HEK293 (cell line): ENCODE measurements at regions not wholly inside any gene's neighbourhood (a gene's known extent, or its start where the extent isn't known, plus 50 kb on each side); places are given as distances from the start of the nearest gene placed in this dataset.

Experiments
- CTCF ChIA-PET: fragments of 350-600 bp; formaldehyde crosslinking; extraction: SDS; loops from one replicate; lab custom pipeline; 2021; ENCODE audit warnings: antibody characterized with exemption; lab: Yijun Ruan, JAX
- POLR2A ChIA-PET: fragments of 300-600 bp; formaldehyde crosslinking; extraction: SDS; loops from one replicate; lab custom pipeline; 2020; ENCODE audit warnings: antibody characterized with exemption, inconsistent platforms; lab: Yijun Ruan, JAX
- H3K27ac ChIP-seq: fragments of 200-500 bp; sonication (Bioruptor generic); 2 replicates; pipeline ENCODE4 v1.5.1; 2014; ENCODE audit warnings: low read depth, low read length, control low read depth, inconsistent platforms; ENCODE audit errors: extremely low read depth
- H3K36me3 ChIP-seq, 2 experiments: fragments of 200-500 bp in 1 of 2; sonication (Bioruptor generic) in 1 of 2; 1 replicate in 1 of 2; 2 replicates in 1 of 2; pipeline ENCODE4 v1.5.1; 2014 to 2017; ENCODE audit warnings: inconsistent platforms in 2 of 2, low read length in 2 of 2; ENCODE audit not compliant: control insufficient read depth in 2 of 2, insufficient read depth in 1 of 2
- H3K4me1 ChIP-seq: fragments of 200-500 bp; sonication (Bioruptor generic); 2 replicates; pipeline ENCODE4 v1.5.1; 2014; ENCODE audit warnings: mild to moderate bottlenecking, low read length, inconsistent platforms; ENCODE audit not compliant: control insufficient read depth, insufficient read depth
- H3K4me3 ChIP-seq: 2 replicates; pipeline ENCODE4 v1.5.1; 2011; ENCODE audit warnings: low read depth, mild to moderate bottlenecking, control low read depth, low read length, moderate library complexity
- H3K9me3 ChIP-seq: fragments of 200-500 bp; sonication (Bioruptor generic); 2 replicates; pipeline ENCODE4 v1.5.1; 2014; ENCODE audit warnings: low read depth, low read length, inconsistent platforms; ENCODE audit not compliant: control insufficient read depth, insufficient read depth
- GLIS1 ChIP-seq: fragments of 450-650 bp; formaldehyde crosslinking; IDR thresholded peaks from 2 replicates; pipeline ENCODE4 v1.5.1; 2016; ENCODE audit warnings: missing biosample characterization, missing genetic modification characterization
- HIC1 ChIP-seq: fragments of 450-650 bp; formaldehyde crosslinking; IDR thresholded peaks from 2 replicates; pipeline ENCODE4 v1.5.1; 2016; ENCODE audit warnings: missing biosample characterization, missing genetic modification characterization
- INSM2 ChIP-seq: fragments of 450-650 bp; formaldehyde crosslinking; IDR thresholded peaks from 2 replicates; pipeline ENCODE4 v1.5.1; 2016; ENCODE audit warnings: missing biosample characterization, missing genetic modification characterization
- KLF10 ChIP-seq: fragments of 450-650 bp; IDR thresholded peaks from 2 replicates; pipeline ENCODE4 v1.5.1; 2018; ENCODE audit warnings: missing biosample characterization, mild to moderate bottlenecking, missing genetic modification characterization
- SALL2 ChIP-seq: fragments of 450-650 bp; formaldehyde crosslinking; IDR thresholded peaks from 2 replicates; pipeline ENCODE4 v1.5.0; 2017; ENCODE audit warnings: missing biosample characterization, mild to moderate bottlenecking, missing genetic modification characterization, borderline replicate concordance
- SP3 ChIP-seq: fragments of 450-650 bp; formaldehyde crosslinking; IDR thresholded peaks from 2 replicates; pipeline ENCODE4 v1.5.1; 2016; ENCODE audit warnings: missing biosample characterization, missing genetic modification characterization
- SP7 ChIP-seq: fragments of 450-650 bp; formaldehyde crosslinking; IDR thresholded peaks from 2 replicates; pipeline ENCODE4 v1.5.1; 2016; ENCODE audit warnings: missing biosample characterization, missing genetic modification characterization
- TRIM28 ChIP-seq: IDR thresholded peaks from 2 replicates; pipeline ENCODE4 v1.6.1; 2011; ENCODE audit warnings: low read length, control low read depth, borderline replicate concordance
- WT1 ChIP-seq: fragments of 450-650 bp; formaldehyde crosslinking; IDR thresholded peaks from 2 replicates; pipeline ENCODE4 v1.5.1; 2016; ENCODE audit warnings: missing biosample characterization, missing genetic modification characterization
- ZFP69B ChIP-seq: fragments of 450-650 bp; formaldehyde crosslinking; IDR thresholded peaks from 2 replicates; pipeline ENCODE4 v1.5.1; 2016; ENCODE audit warnings: missing biosample characterization, missing genetic modification characterization
- ZNF19 ChIP-seq: fragments of 450-650 bp; formaldehyde crosslinking; IDR thresholded peaks from 2 replicates; pipeline ENCODE4; 2016; ENCODE audit warnings: missing biosample characterization, missing genetic modification characterization, low read depth
- ZNF23 ChIP-seq: fragments of 450-650 bp; formaldehyde crosslinking; IDR thresholded peaks from 2 replicates; pipeline ENCODE4 v1.5.1; 2016; ENCODE audit warnings: missing biosample characterization, missing genetic modification characterization, borderline replicate concordance
- ZNF239 ChIP-seq: fragments of 450-650 bp; formaldehyde crosslinking; IDR thresholded peaks from 2 replicates; pipeline ENCODE4 v1.5.1; 2016; ENCODE audit warnings: missing biosample characterization, missing genetic modification characterization
- ZNF311 ChIP-seq: fragments of 450-650 bp; formaldehyde crosslinking; IDR thresholded peaks from 2 replicates; pipeline ENCODE4 v1.5.1; 2017; ENCODE audit warnings: missing biosample characterization, missing genetic modification characterization, borderline replicate concordance
- ZNF585B ChIP-seq: fragments of 450-650 bp; formaldehyde crosslinking; IDR thresholded peaks from 2 replicates; pipeline ENCODE4 v1.5.1; 2016; ENCODE audit warnings: missing biosample characterization, missing genetic modification characterization
- ZNF654 ChIP-seq: fragments of 450-650 bp; formaldehyde crosslinking; IDR thresholded peaks from 2 replicates; pipeline ENCODE4 v1.5.1; 2016; ENCODE audit warnings: low read depth, missing biosample characterization, missing genetic modification characterization
- ZNF670 ChIP-seq: fragments of 450-650 bp; formaldehyde crosslinking; IDR thresholded peaks from 2 replicates; pipeline ENCODE4 v1.5.1; 2016; ENCODE audit warnings: missing biosample characterization, missing genetic modification characterization, low read depth
- ZNF701 ChIP-seq: fragments of 450-650 bp; formaldehyde crosslinking; IDR thresholded peaks from 2 replicates; pipeline ENCODE4 v1.5.1; 2016; ENCODE audit warnings: missing biosample characterization, missing genetic modification characterization
- ZNF792 ChIP-seq: fragments of 450-650 bp; formaldehyde crosslinking; IDR thresholded peaks from 2 replicates; pipeline ENCODE4 v1.5.1; 2016; ENCODE audit warnings: missing biosample characterization, missing genetic modification characterization
- ZSCAN30 ChIP-seq: fragments of 450-650 bp; IDR thresholded peaks from 2 replicates; pipeline ENCODE4 v1.5.1; 2018; ENCODE audit warnings: missing biosample characterization, mild to moderate bottlenecking, missing genetic modification characterization, moderate library complexity
- TF ChIP-seq, protein P1 (sequence below): fragments of 450-650 bp; formaldehyde crosslinking; IDR thresholded peaks from 2 replicates; pipeline ENCODE4; 2016; ENCODE audit warnings: missing biosample characterization, missing genetic modification characterization
- TF ChIP-seq, protein P2 (sequence below): fragments of 450-650 bp; formaldehyde crosslinking; IDR thresholded peaks from 2 replicates; pipeline ENCODE4 v1.5.1; 2017; ENCODE audit warnings: missing biosample characterization, missing genetic modification characterization
- TF ChIP-seq, protein P3 (sequence below): fragments of 450-650 bp; formaldehyde crosslinking; IDR thresholded peaks from 2 replicates; pipeline ENCODE4 v1.5.0; 2017; ENCODE audit warnings: missing biosample characterization, missing genetic modification characterization, borderline replicate concordance
- TF ChIP-seq, protein P4 (sequence below): fragments of 450-650 bp; formaldehyde crosslinking; IDR thresholded peaks from 2 replicates; pipeline ENCODE4 v1.5.1; 2016; ENCODE audit warnings: missing biosample characterization, missing genetic modification characterization

DNA sequence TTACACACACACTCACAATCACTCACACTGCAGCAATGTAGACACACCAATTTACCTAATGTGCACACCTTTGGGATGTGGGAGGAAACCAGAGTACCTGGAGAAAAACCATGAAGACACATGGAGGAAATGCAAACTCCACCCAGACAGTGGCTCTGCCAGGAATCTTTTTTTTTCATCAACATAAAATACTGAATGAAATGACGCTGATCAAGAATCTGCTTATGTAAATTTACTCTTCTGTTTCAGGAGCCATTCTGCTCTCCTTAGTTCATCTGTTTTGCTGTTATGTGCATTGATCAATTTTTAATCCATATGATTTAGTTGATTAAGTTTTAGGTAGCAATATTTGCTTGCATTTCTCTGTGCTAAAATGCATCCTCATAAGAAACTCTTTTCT, 414.2 kb upstream of the CCDC54 start (continued):
- TF ChIP-seq, protein P1, sequence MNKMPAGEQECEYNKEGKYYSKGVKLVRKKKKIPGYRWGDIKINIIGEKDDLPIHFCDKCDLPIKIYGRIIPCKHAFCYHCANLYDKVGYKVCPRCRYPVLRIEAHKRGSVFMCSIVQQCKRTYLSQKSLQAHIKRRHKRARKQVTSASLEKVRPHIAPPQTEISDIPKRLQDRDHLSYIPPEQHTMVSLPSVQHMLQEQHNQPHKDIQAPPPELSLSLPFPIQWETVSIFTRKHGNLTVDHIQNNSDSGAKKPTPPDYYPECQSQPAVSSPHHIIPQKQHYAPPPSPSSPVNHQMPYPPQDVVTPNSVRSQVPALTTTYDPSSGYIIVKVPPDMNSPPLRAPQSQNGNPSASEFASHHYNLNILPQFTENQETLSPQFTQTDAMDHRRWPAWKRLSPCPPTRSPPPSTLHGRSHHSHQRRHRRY (tag by site-specific recombination) = no peak
- TF ChIP-seq GLIS1 (tag by site-specific recombination) (no peak), ZNF670 (no peak), ZNF19 (tag by site-specific recombination) (no peak), ZNF654 (tag by site-specific recombination) (no peak), HIC1 (tag by site-specific recombination) (no peak), ZNF239 (tag by site-specific recombination) (no peak), ZSCAN30 (tag by site-specific recombination) (no peak), SP7 (tag by site-specific recombination) (no peak)

GRCh38 chr3:106963442-106963841, 413.8 kb upstream of the CCDC54 start:
- H3K36me3 ChIP-seq = no peaks in the 10 kb centered on the region
- ChIA-PET POLR2A (no interaction called here), CTCF (no interaction called here)
- H3K9me3 ChIP-seq = no peaks in the 10 kb centered on the region
- no peak overlapping the region for H3K27ac ChIP-seq
- TF ChIP-seq, protein P2, sequence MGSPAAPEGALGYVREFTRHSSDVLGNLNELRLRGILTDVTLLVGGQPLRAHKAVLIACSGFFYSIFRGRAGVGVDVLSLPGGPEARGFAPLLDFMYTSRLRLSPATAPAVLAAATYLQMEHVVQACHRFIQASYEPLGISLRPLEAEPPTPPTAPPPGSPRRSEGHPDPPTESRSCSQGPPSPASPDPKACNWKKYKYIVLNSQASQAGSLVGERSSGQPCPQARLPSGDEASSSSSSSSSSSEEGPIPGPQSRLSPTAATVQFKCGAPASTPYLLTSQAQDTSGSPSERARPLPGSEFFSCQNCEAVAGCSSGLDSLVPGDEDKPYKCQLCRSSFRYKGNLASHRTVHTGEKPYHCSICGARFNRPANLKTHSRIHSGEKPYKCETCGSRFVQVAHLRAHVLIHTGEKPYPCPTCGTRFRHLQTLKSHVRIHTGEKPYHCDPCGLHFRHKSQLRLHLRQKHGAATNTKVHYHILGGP (tag by site-specific recombination) = peak; percentile 44; the same call in 1 of the 2 replicates
- TF ChIP-seq KLF10 (tag by site-specific recombination) (no peak), TRIM28 (0 out of 2 replicates have a peak, but pooled peaks have one; percentile 11), ZNF701 (no peak), SALL2 (tag by site-specific recombination) (no peak), WT1 (tag by site-specific recombination) (0 out of 2 replicates have a peak, but pooled peaks have one; percentile 17)
- TF ChIP-seq, protein P3, sequence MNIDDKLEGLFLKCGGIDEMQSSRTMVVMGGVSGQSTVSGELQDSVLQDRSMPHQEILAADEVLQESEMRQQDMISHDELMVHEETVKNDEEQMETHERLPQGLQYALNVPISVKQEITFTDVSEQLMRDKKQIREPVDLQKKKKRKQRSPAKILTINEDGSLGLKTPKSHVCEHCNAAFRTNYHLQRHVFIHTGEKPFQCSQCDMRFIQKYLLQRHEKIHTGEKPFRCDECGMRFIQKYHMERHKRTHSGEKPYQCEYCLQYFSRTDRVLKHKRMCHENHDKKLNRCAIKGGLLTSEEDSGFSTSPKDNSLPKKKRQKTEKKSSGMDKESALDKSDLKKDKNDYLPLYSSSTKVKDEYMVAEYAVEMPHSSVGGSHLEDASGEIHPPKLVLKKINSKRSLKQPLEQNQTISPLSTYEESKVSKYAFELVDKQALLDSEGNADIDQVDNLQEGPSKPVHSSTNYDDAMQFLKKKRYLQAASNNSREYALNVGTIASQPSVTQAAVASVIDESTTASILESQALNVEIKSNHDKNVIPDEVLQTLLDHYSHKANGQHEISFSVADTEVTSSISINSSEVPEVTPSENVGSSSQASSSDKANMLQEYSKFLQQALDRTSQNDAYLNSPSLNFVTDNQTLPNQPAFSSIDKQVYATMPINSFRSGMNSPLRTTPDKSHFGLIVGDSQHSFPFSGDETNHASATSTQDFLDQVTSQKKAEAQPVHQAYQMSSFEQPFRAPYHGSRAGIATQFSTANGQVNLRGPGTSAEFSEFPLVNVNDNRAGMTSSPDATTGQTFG (tag by site-specific recombination) = no peak
- peaks cover 2% of the 10 kb centered on the region; the same call in 1 of the 2 replicates for H3K4me1 ChIP-seq
- no peak overlapping the region for H3K4me3 ChIP-seq

DNA sequence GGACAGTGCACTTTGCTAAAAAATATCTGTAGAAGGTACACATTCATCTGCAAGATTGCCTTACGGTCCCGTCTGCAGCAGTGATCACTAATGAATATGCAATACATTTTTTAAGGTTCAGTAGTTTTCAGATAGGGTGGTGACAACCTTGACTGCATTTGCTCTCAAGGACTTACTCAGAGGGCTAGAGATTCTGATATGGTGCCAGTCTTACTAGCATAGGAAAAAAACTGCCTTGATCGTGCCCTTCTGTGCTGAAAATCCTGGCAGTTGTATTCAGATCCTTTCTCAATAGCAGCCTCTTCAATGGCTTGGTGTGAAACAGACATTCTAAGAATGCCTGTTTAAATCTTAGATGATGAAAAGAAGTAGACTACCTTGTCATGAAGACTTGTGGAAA, 411.9 kb upstream of the CCDC54 start:
- ChIA-PET POLR2A (no interaction called here), CTCF (no interaction called here)
- Histone ChIP-seq H3K4me1 (peaks cover 2% of the 10 kb centered on the region; the same call in 1 of the 2 replicates), H3K4me3 (no peak overlapping the region), H3K27ac (no peak overlapping the region), H3K36me3 (no peaks in the 10 kb centered on the region), H3K9me3 (no peaks in the 10 kb centered on the region)
- TF ChIP-seq ZNF792 (tag by site-specific recombination) = no peak
- no peak for TF ChIP-seq ZNF23
- TF ChIP-seq ZNF585B (tag by site-specific recombination) = no peak
- no peak for TF ChIP-seq INSM2 (tag by site-specific recombination)
- TF ChIP-seq, protein P4, sequence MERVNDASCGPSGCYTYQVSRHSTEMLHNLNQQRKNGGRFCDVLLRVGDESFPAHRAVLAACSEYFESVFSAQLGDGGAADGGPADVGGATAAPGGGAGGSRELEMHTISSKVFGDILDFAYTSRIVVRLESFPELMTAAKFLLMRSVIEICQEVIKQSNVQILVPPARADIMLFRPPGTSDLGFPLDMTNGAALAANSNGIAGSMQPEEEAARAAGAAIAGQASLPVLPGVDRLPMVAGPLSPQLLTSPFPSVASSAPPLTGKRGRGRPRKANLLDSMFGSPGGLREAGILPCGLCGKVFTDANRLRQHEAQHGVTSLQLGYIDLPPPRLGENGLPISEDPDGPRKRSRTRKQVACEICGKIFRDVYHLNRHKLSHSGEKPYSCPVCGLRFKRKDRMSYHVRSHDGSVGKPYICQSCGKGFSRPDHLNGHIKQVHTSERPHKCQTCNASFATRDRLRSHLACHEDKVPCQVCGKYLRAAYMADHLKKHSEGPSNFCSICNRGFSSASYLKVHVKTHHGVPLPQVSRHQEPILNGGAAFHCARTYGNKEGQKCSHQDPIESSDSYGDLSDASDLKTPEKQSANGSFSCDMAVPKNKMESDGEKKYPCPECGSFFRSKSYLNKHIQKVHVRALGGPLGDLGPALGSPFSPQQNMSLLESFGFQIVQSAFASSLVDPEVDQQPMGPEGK (tag by site-specific recombination) = no peak
- TF ChIP-seq ZFP69B = no peak
- no peak for TF ChIP-seq ZNF311
- no peak for TF ChIP-seq SP3 (tag by site-specific recombination)
